Hematopoietic multipotent progenitor cell treated with erythropoietin and hydrocortisone succinate and interleukin-3 and kit ligand, for 6 days (in vitro differentiated cells): ENCODE measurements at regions not wholly inside any gene's neighbourhood (a gene's known extent, or its start where the extent isn't known, plus 50 kb on each side); places are given as distances from the start of the nearest gene placed in this dataset.

ENCODE experiments used
- DNase-seq: peaks from one replicate; pipeline ENCODE4 v3.0.0-alpha.2; 2015

DNA sequence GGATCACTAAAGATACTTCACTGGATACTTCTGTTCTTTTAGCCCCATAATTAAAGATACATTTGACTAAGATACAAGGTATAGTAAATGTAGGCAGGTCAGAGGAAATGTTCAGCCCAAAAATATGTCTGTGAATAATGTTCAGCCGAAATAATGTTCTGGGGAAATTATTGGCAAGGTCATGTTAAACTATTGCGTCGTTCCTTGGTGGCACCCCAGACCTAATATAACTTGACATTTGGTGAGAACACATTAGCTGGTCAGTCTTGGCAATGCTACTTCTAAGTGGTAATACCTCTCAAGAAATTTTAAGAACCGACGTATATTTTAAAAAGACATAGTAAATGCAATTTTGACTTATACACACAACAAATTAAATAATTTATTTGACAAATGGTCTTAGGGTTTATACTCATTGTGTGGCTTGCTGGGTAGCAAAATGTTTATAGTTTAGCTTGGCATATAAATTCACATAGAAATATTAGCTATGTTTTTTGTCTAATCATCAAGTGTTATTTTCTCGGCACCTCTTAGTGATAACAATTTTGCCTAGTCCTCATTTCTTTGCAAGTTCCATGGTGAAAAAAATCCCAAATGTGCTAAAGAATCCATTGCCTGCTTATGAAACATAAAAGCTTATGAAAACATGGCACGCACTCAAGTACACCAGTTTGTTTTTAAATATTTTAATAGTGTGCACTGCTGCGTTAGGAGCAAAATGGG, 270.3 kb upstream of the NEBL start:
- no peak for DNase-seq

DNA sequence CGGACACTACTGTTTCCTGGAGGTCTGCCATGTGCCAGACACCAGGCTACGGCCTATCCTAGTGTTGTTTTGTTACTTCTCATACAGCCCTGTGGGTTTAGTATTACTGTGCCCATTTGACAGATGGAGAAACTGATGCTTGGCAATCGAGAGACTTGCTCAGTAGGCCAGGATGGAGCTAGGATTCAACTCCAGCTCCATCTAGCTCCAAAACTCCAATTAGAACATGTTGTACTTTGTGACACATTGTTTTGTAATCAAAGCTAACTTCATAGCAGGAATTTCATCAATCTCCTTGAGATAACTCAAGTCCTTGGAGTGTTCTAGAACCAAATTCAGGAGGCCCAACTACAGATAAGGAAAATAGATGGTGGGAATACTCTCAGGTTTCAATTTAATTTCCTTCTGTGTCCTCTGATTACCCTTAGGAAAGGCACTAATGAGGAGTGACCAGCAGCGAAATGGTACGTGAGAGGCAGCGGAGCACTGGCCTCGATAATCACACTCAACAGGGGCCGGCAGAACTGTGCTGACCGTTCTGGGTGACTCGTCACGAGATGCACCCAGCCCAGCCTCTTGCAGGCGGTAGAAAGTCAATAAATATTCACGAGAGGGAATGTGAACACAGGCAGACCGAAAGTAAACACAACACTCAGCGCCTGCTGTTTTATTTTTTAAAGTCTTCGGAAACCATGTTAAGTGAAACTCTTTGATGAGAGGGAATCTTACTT, 269.6 kb upstream of the NEBL start:
- no peak for DNase-seq

DNA sequence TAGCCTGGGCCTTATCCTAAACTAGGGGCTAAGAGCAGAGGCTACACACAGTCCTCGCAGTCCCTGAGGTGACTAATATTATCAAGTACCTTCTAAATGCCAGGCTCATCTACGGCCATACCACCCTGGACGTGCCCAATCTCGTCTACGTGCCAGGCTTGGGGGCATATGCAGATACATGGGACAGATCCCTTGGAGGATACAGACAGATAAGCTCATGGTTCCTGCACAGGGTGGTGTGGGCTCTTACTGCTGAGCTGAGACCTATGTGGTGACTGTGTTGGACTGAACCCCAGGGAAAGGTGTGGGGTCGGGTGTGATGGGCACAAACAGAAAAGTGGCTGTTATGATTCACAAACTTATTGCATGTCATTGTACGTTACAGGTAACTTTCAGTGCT, 268.4 kb upstream of the NEBL start:
- DNase-seq: no peak

DNA sequence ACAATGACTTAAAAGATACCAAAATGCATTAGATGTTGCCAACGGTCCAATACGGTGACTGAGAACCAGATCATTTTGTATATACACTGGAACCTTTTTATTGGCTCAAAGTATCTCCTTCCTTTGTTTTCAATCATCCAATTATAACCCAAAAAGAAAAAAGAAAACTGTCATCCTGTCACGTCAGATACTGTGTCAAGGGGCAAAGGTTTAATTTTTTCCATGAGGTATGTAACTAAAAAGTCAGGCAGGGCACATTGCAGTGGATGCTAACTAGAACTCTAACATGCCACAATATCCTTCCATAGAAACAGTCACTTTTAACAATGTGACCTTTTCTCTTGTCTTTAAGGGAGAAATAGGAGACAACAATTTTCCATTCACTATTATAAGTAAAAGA, 267.6 kb upstream of the NEBL start:
- no peak for DNase-seq

DNA sequence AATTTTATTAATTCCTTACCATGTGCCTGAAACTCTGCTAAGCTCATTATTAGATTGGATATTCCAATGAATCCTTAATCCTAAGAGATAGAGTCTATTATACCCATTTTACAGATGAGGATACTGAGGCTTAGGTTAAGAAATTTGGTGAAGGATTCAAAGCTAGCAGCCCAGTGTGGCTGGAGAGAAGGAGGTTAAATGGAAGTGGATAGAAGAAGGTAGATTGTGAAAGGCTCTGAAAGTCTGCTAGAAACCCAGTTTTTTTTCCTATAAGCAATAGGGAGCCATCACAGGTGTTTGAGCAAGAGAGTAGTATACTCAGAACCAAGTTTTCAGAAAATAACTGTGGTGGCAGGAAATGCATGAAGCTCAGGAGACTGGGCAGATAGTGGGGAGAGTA, 265.8 kb upstream of the NEBL start:
- DNase-seq: no peak

DNA sequence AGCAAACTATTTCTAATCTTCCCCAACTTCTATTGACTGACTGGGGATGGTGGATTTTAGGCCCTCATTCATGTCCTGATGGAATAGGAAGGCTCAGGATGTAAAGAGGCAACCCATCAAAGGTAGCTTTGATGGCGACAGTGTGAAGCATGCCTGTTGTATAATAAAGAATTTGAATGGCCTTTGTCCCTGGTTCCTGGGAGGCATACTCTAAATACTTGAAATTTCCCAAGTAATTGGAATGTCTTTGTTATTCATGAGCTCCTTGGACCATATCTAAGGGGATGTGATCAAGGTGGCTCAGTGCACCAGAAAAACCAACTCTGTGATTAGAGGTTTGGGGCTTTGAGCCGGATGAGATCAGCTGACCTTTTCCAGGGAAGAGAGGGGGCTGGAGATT, 264.5 kb upstream of the NEBL start:
- no peak for DNase-seq

DNA sequence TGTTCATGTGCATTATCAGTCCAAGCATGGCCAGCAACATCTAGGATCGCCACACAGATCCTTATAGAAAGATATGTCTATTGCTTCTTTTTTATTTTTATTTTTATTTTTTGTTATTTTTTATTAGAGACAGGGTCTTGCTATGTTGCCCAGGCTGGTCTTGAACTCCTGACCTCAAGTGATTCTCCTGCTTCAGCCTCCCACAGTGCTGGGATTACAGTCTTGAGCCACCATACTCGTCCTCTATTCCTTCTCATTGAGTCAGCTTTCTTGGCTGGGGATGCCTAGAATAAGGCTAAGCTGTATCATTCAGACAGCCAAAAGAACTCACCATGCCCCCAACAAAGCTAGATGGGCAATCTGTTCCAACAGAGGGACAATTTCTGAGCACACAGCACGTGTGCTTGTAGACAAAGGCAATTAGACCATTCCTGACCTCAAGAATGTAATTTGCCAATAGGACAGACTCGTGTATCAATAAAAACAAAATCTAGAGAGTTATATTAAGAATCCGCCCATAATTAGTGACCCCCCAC, 264.0 kb upstream of the NEBL start:
- no peak for DNase-seq

DNA sequence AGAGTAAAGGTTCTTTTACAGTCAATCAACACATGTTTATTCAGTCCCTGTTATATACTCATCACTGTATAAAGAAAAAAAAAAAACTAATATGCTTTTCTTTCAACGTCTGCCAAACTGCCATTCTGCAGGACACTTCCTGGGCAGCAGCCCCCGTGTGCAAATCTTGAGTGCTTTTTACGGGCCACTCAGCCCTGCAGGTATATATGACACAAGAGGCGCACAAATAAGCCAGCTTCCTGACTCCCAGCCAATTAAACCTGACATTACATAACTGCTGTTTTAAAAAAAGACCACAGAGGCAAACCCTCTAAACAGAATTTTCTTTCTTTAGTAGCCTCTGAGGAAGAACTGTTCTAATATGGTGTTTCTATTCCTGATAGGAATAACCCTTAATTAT, 263.0 kb upstream of the NEBL start:
- DNase-seq: no peak

DNA sequence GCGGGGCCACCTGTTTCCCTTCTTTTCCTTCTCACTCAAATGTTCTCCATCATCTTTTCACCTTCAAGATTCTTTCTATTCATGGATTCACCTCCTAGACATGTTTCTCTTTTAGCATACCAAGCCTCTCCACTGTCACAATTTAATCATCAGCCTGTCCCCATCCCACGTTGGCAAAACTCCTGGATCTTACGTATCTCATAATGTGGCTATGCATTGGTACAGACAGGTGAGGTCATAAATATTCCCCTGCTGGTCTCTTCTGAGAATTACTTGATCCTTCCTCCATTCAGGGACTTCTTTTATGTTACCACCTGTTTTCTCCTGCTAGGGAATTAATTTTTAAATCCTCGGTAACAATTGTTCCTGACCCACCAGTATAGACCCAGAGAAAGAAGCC, 262.6 kb upstream of the NEBL start:
- no peak for DNase-seq

DNA sequence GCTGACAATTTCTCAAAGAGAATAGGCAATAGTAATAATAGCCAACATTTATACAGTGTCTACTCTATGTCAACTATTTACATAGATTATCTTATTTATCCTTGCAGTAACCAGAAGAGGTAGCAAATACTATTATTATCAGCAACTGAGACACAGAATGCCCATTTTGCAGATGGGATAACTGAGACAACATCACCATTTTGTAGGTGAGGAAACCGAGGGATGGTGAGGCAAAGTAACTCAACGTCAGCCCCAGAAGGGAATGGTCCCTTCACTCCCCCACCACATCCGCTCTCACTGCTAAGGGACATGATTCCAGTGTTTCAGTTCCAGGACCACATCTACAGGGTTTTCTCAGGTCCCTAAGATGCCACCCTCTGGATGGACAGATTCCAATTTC, 261.2 kb upstream of the NEBL start:
- DNase-seq: no peak

DNA sequence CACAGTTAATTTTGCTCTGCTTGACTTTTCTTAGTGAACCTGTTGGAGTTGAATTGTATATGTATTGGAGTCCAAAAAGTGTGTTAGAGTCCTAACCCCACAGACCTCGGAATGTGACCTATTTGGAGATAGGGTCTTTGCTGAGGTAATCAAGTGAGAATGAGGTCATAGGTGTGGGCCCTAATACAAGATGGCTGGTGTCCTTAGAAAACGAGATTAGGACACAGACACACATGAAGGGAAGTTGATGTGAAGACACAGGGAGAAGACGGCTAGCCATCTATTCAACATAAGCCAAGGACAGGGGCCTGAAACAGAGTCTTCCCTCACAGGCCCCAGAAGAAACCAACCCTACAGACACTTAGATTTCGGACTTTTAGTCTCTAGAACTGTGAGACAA, 260.6 kb upstream of the NEBL start:
- DNase-seq: no peak

DNA sequence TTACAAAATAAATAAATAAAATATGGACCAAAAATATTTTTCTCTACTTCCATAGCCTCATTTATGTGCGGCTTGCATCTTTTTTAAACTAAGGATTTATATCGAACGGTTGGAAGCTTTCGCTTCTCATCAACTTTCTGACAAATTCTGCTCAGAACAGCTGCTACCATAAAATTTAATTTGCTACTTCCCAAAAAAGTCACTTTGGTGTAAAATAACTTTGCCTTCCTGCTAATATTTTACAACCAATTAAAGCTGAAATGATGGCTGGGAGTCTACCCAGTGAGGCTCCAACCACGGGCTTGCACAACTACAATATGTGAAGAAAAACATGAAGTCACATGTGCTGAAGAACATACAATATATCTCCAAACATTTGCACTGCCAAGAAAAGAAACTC, 253.1 kb upstream of the NEBL start:
- no peak for DNase-seq

DNA sequence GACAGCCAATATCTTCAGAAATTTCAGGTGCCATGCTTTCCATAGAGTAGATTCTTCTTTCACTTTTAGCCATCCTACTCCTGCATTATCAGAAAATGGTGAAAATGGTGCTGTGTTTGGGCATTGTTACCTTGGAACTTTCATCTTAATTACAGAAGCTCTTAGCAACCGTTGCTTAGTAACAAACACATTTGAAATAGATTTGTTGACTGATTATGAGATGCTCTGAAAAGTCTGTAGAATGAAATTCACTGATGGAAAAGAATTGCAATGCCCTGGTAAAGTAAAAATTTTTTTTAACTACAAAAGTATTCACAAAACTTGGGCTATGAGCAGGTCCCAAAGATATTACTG, 249.3 kb upstream of the NEBL start:
- no peak for DNase-seq

DNA sequence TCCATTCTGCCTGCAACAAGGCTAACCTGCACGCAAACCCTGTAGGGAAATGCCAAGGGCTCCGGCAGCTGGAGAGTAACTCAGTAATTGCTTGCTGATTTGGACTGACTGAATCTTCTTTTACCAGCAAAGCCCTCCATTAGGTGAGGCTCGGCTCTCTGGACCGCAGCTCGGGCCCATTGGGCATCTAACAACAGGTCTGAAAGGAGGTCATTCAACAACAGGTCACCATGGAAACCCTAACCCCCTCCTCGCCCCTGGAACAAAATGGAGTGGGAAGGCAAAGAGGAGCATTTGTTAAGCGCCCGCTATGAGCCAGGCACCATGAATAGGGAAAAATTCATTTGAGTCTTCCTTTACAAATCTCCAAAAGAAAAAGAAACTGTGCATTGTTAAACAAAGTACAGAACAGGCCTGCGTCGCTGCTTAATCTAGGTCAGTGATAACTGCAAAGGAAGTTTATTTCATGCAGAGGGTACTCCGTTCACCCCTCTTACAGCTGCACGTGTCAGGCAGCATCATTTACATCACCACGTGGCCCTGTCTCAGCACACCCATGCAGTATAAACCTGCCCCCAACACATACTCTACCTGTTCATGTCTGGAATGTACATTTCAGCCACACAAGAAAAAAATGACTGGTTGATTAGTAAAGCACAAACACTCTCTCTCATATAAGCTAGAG, 248.8 kb upstream of the NEBL start:
- no peak for DNase-seq

DNA sequence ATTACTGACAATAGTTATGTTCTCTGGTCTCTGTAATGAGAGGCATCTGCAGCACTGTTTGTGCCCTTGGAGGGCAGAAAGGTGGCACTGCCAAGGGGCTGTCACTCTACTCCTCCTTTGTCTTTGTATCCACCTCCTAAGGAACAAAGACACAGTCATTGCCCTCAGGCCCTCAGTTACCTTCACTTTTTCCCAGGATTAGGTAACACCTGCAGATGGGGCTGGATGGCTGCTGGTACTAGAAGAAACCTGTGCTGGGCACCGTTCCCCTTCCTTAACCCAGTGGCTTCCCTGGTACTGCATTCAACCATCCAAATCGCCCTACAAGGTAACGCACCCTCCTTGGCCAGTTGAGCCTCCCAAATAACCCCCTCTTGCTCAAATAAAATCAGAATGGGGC, 246.9 kb upstream of the NEBL start:
- no peak for DNase-seq

DNA sequence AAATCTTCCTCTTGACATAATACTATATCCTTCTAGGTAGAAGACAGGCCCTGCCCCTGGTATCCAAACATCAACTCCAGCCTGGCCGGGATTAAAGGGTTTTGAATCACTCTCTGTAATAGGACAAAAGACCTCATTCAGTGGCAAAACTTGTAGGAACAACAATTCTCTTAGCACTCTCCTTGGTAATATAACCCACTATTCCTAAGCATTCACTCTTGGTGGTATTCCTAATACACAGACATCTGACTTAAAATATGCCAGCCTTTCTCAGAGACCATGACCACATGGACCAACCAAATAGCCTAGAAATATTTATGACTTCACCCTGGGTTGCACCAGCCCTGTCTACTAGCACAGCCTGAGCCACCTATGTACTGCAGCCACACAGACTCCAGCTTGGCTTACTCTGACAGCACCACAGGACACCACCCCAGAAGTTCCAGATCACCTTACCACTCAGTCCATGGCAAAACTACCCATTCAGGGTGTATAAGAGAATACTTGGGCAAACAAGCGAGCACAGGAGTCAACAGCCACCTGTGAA, 244.9 kb upstream of the NEBL start:
- no peak for DNase-seq

DNA sequence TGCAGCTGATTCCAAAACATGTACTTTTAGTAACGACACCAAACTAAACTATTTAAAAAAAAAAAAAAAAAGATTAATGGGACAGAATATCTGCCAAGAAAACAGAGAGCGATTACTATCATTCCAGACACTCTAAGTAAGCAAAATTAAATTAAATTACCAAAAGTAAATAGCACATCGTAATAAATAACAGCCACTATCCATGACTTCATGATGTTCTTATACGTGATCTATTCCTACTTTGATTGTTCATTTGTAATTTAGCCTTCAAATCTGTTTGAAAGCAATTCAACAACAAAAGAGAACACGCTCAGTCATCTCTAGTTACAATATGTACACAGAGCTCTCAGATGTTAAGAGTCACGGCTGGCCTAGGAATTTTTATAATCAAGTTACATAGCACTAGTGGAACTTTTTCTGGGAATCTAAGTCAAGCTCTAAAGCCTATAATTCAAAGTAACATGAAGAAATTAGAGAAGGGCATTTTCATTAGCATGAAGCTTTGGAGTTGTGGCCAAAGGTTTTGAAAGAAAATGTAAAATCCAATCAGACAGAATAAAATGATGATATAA, 241.7 kb upstream of the NEBL start:
- no peak for DNase-seq

DNA sequence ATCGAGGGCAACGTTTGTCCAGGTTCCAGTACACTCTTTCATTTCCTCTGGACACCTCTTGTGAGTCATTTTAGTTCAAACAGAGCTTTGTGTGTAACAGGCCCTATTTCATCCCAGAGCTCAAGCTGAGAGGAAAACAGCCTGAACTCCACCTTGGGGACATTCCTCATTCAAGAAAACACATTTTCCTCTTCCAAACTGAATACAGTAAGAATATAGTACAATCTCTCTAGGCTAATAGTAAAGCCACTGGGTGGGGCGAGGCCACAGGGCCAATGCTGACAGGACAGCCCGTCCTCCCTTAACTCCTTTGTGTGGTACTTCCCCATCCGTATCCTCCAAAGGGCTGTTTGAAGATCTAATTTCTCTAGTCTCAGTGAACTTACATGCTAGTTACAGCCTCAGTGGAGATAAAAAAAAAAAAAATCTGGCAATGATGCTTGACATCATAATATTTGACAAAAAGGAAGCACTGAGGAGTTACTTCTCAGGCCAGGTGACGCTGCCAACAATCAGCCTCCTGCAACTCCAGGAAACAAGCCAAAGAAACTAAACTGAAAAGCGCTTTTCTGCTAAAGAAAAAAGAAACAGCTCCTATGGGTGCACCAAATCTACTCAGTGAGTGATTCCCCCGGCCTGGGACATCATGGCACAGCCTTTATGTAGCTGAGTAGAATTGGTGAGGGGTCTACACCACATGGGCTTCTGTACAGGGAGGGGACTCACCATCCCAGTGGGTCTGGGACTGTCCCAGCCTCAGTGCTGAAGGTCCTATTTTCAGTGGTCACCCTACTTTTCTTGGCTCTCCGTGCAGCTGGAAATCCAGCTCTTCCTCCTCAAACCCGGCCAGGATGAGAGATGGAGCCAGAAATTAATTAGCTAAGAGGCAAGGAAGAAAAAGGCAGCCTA, 238.2 kb upstream of the NEBL start:
- no peak for DNase-seq

DNA sequence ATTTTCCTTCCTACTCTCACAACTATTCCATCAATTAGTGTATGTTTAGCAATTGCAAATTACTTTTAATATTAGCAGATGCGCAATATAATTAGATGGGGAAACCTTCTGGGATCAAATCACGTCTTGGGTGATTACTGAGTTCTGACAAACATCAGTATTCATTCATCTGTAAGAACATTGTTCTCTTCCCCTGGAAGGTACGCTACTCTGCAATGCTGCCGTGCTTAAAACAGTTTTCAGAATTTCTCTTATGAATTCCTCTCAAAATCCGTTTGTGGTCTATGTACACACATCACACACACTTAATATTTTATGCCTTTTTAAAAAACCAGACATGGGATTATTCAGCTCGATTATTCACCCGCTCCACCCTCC, 237.5 kb upstream of the NEBL start:
- no peak for DNase-seq

DNA sequence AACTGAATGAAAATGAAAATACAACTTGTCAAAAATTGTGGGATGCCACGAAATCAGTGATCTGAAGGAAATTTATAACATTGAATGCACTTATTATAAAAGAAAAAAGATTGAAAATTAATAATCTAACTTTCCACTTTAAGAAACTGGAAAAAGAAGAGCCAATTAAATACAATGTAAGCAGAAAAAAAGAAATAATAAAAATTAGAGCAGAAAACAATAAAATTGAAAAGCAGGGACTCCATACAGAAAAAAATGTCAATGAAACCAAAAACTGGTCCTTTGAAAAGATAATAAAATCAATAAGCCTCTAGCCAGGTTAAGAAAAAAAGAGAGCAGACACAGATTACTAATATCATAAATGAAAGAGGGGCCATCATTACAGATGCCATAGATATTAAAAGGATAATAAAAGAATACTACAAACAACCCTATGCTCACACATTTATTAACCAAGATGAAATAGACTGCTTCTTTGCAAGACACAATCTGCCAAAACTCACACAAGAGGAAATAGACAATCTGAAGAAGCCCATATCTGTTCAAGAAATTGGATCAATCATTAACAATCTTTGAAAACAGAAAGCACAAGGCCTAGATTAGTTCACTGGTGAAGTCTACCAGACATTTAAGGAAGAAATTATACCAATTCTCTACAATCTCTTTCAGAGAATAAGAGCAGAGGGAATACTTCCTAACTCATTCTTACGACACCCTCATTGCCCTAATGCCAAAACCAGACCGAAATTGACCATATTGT, 233.8 kb upstream of the NEBL start:
- no peak for DNase-seq

DNA sequence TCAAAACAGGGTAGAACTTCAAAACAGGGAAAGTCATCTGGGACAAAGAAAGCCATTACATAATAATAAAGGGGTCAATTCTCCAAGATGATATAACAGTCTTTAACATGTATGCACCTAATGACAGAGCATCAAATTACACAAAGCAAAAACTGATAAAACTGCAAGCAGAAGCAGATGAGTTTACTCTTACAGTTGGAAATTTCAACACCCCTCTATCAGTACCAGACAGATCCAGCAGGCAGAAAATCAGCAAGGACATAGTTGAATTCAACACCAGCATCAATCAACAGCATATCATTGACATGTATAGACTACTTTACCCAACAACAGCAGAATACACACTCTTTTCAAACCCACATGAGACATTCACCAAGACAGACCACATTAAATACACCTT, 233.0 kb upstream of the NEBL start:
- no peak for DNase-seq
